HUDEP-2 (cell line): ENCODE measurements at regions not wholly inside any gene's neighbourhood (a gene's known extent, or its start where the extent isn't known, plus 50 kb on each side); places are given as distances from the start of the nearest gene placed in this dataset.
"Not testable (repeated sequence)": the region's sequence is repeated elsewhere in the genome, so short reads cannot be mapped to it uniquely, and the experiment has no call there.

Experiments
- DNase-seq, 76 experiments: peaks; one replicate each; lab custom pipeline; 2025; ENCODE audit not compliant: unreplicated experiment in 76 of 76; lab: John Stamatoyannopoulos, UW

- no peak for DNase-seq
Observed at GRCh38 chr20:20799716-20800312, 87.4 kb upstream of the RALGAPA2 start.

GRCh38 chr20:20797521-20798310 is 85.3 kb upstream of the RALGAPA2 start:
- no peak for DNase-seq

- no peak for DNase-seq
Observed at GRCh38 chr20:20796766-20797440, 84.5 kb upstream of the RALGAPA2 start.

- no peak for DNase-seq
Observed at GRCh38 chr20:20795721-20796120, 83.3 kb upstream of the RALGAPA2 start.

- no peak for DNase-seq
Observed at GRCh38 chr20:20795119-20795518, 82.7 kb upstream of the RALGAPA2 start.

GRCh38 chr20:20793591-20793990 is 81.1 kb upstream of the RALGAPA2 start:
- DNase-seq = no peak

- DNase-seq = no peak
Observed at GRCh38 chr20:20791664-20792568, 79.5 kb upstream of the RALGAPA2 start.

- DNase-seq = no peak
Observed at GRCh38 chr20:20788308-20788707, 75.9 kb upstream of the RALGAPA2 start.

GRCh38 chr20:20786428-20786827 is 74.0 kb upstream of the RALGAPA2 start:
- no peak for DNase-seq

GRCh38 chr20:20785226-20785625 is 72.8 kb upstream of the RALGAPA2 start:
- DNase-seq = no peak

GRCh38 chr20:20784450-20784849 is 72.0 kb upstream of the RALGAPA2 start:
- DNase-seq = not testable (repeated sequence)

- no peak for DNase-seq
Observed at GRCh38 chr20:20783450-20783849, 71.0 kb upstream of the RALGAPA2 start.

- DNase-seq = no peak
Observed at GRCh38 chr20:20782755-20783154, 70.3 kb upstream of the RALGAPA2 start.

GRCh38 chr20:20782231-20782630 is 69.8 kb upstream of the RALGAPA2 start:
- no peak for DNase-seq

GRCh38 chr20:20781029-20781428 is 68.6 kb upstream of the RALGAPA2 start:
- no peak for DNase-seq

- peak in 2 of 76 experiments; percentile 2 to 25 for DNase-seq
Observed at GRCh38 chr20:20780127-20780824, 67.8 kb upstream of the RALGAPA2 start.

- DNase-seq = no peak
Observed at GRCh38 chr20:20778676-20779075, 66.2 kb upstream of the RALGAPA2 start.

GRCh38 chr20:20772497-20773085 is 60.1 kb upstream of the RALGAPA2 start:
- no peak for DNase-seq

- no peak for DNase-seq
Observed at GRCh38 chr20:20768202-20768815, 55.9 kb upstream of the RALGAPA2 start.
